ENCODE measurements at regions not wholly inside any gene's neighbourhood (a gene's known extent, or its start where the extent isn't known, plus 50 kb on each side); places are given as distances from the start of the nearest gene placed in this dataset.

DNA sequence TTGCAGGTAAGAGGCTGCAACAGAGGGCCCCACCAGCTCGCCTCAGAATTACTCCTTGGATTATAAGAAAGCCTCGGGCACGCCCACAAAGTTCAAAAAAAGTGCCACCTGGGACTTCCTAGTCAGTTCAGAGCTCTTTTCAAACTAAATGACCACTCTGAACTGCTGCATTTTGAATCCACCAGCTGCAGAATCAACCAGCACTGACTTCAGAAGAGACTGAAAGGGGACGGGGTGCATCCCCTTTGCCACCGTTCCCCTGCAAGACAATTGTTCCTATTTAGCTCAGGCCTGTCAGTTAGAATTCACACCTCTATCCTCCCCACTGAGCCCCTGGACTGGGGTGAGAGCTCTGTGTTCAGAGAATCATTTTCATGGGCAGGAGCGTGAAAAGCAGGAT, 181.4 kb upstream of the GADL1 start:
- no peak overlapping the region for H3K4me3 ChIP-seq
- WGBS (ENCODE audit: low lambda C conversion rate, missing lambda C conversion rate) = 85% methylated on average over 6 of the region's 6 CpGs
- no peak overlapping the region for H2AFZ ChIP-seq
- H3K27me3 ChIP-seq = no peaks in the 10 kb centered on the region
- DNase-seq (ENCODE audit: low spot score) = no peak
- H3K4me1 ChIP-seq (ENCODE audit: insufficient read depth) = no peaks in the 10 kb centered on the region
- no peak overlapping the region for H3K27ac ChIP-seq
- no peaks in the 10 kb centered on the region for H4K20me1 ChIP-seq (ENCODE audit: insufficient read depth, poor library complexity, severe bottlenecking)
- H3K79me2 ChIP-seq = no peaks in the 10 kb centered on the region
- no peaks in the 10 kb centered on the region for H3K36me3 ChIP-seq (replicated peaks; ENCODE audit: insufficient read depth, low read depth)
- TF ChIP-seq EZH2phosphoT487 (IDR thresholded peaks at IDR 0.05; ENCODE audit: low read depth, severe bottlenecking, unreplicated experiment) (no peak), EZH2 (IDR thresholded peaks at IDR 0.05; ENCODE audit: borderline replicate concordance) (no peak)
- TF ChIP-seq, protein P1, sequence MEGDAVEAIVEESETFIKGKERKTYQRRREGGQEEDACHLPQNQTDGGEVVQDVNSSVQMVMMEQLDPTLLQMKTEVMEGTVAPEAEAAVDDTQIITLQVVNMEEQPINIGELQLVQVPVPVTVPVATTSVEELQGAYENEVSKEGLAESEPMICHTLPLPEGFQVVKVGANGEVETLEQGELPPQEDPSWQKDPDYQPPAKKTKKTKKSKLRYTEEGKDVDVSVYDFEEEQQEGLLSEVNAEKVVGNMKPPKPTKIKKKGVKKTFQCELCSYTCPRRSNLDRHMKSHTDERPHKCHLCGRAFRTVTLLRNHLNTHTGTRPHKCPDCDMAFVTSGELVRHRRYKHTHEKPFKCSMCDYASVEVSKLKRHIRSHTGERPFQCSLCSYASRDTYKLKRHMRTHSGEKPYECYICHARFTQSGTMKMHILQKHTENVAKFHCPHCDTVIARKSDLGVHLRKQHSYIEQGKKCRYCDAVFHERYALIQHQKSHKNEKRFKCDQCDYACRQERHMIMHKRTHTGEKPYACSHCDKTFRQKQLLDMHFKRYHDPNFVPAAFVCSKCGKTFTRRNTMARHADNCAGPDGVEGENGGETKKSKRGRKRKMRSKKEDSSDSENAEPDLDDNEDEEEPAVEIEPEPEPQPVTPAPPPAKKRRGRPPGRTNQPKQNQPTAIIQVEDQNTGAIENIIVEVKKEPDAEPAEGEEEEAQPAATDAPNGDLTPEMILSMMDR (IDR thresholded peaks at IDR 0.05; ENCODE audit: poor library complexity) = no peak
- no peak overlapping the region for H3K4me2 ChIP-seq
- H3K9me2 ChIP-seq (replicated peaks; ENCODE audit: insufficient read depth) = no peaks in the 10 kb centered on the region
- no peaks in the 10 kb centered on the region for H3K9me3 ChIP-seq (ENCODE audit: low read depth)

DNA sequence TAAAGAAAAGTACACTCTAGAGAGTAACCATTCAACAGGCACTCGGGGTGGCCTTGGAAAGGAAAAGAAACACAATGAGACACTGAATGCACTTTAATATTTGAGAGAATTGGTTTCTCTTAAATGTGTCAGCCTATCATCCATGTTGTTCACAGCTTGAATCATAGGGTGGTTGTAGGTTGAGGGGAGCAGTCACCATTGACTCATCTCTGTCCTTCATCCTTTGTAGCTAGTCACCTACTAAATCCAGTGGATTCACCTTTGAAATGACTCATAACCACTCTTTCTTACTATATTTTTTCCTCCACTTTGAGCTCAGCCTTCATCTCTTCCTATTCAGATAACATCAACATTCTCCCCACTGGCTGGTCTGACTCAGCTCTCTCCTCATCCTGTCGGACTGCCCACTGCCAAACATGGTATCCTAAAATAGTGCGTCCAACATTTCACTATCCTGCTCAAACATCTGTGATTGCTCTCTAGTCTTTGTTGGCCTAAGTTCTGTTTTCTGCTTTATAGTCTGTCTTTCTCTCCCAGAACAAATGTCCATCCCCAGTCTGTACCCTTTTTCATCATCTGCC, 182.7 kb upstream of the GADL1 start:
- TF ChIP-seq EZH2 (IDR thresholded peaks at IDR 0.05; ENCODE audit: borderline replicate concordance) (no peak), EZH2phosphoT487 (IDR thresholded peaks at IDR 0.05; ENCODE audit: low read depth, severe bottlenecking, unreplicated experiment) (no peak)
- TF ChIP-seq, protein P1 (IDR thresholded peaks at IDR 0.05; ENCODE audit: poor library complexity) = no peak
- no peaks in the 10 kb centered on the region for H3K79me2 ChIP-seq
- H3K27me3 ChIP-seq = no peaks in the 10 kb centered on the region
- H3K4me3 ChIP-seq = no peak overlapping the region
- 57% methylated on average over 3 of the region's 3 CpGs for WGBS (ENCODE audit: low lambda C conversion rate, missing lambda C conversion rate)
- H4K20me1 ChIP-seq (ENCODE audit: insufficient read depth, poor library complexity, severe bottlenecking) = no peaks in the 10 kb centered on the region
- no peaks in the 10 kb centered on the region for H3K36me3 ChIP-seq (replicated peaks; ENCODE audit: insufficient read depth, low read depth)
- no peak overlapping the region for H3K4me2 ChIP-seq
- H3K27ac ChIP-seq = no peak overlapping the region
- H3K9me2 ChIP-seq (replicated peaks; ENCODE audit: insufficient read depth) = no peaks in the 10 kb centered on the region
- no peak overlapping the region for H2AFZ ChIP-seq
- peak; percentile 23 for DNase-seq (ENCODE audit: low spot score)
- no peaks in the 10 kb centered on the region for H3K9me3 ChIP-seq (ENCODE audit: low read depth)
- no peaks in the 10 kb centered on the region for H3K4me1 ChIP-seq (ENCODE audit: insufficient read depth)

DNA sequence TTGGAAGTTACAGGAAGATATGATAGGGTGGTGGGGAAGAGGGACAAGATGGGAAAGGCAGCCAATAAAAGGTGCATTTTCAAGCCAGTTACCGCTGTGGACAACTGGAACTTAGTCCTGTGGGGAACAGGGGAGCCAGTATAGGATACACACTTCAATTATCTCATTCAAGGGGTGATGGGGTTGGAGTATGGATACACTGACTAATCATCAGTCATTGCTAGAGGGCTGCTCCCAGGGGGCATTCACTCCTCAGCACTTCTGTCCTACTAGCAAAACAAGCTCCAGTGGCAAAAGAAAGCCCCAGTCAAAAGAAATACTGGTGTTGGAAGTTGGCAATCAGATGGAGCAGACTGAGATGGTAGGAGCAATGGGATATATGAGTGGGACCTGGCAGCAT, 183.4 kb upstream of the GADL1 start:
- Histone ChIP-seq H3K4me1 (ENCODE audit: insufficient read depth) (no peaks in the 10 kb centered on the region), H3K9me3 (ENCODE audit: low read depth) (no peaks in the 10 kb centered on the region), H3K4me2 (no peak overlapping the region), H3K27ac (no peak overlapping the region), H3K4me3 (no peak overlapping the region), H3K36me3 (replicated peaks; ENCODE audit: insufficient read depth, low read depth) (no peaks in the 10 kb centered on the region), H3K79me2 (no peaks in the 10 kb centered on the region), H2AFZ (no peak overlapping the region), H3K27me3 (no peaks in the 10 kb centered on the region), H4K20me1 (ENCODE audit: insufficient read depth, poor library complexity, severe bottlenecking) (no peaks in the 10 kb centered on the region), H3K9me2 (replicated peaks; ENCODE audit: insufficient read depth) (no peaks in the 10 kb centered on the region)
- no peak for DNase-seq (ENCODE audit: low spot score)
- TF ChIP-seq, protein P1 (IDR thresholded peaks at IDR 0.05; ENCODE audit: poor library complexity) = no peak
- no peak for TF ChIP-seq EZH2 (IDR thresholded peaks at IDR 0.05; ENCODE audit: borderline replicate concordance)
- no peak for TF ChIP-seq EZH2phosphoT487 (IDR thresholded peaks at IDR 0.05; ENCODE audit: low read depth, severe bottlenecking, unreplicated experiment)
- 100% methylated on average over 1 of the region's 1 CpG for WGBS (ENCODE audit: low lambda C conversion rate, missing lambda C conversion rate)
